Mucosa of gallbladder (tissue), 1 donor: ENCODE measurements at regions not wholly inside any gene's neighbourhood (a gene's known extent, or its start where the extent isn't known, plus 50 kb on each side); places are given as distances from the start of the nearest gene placed in this dataset.
A peak's percentile ranks its signal among the peaks of the same experiment; 100 is the strongest.
"Not testable (repeated sequence)": the region's sequence is repeated elsewhere in the genome, so short reads cannot be mapped to it uniquely, and the experiment has no call there.

Source experiments
- DNase-seq: peaks from one replicate; pipeline ENCODE4 v3.0.0-alpha.2; 2020; ENCODE audit warnings: low spot score
- donor health status: DM: no; HTN: no; CAD: no.

DNA sequence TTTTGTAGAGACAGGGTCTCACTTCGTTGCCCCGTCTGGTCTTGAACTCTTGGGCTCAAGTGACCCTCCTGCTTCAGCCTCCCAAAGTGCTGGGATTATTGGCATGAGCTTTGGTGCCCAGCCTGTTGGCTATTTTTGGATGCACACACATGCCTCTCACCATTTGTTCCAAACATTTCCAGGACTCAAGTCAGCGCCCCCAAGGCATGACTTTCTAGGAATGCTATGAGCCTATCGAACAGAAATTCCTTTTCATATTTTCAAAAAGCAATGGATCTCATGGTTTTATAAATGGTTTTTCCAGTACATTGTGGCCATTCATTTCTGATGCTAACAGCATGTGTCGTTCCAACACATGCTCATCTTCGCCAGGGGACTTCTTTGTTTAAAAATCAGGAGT is 119.3 kb upstream of the NAA20 start:
- DNase-seq: no peak

DNA sequence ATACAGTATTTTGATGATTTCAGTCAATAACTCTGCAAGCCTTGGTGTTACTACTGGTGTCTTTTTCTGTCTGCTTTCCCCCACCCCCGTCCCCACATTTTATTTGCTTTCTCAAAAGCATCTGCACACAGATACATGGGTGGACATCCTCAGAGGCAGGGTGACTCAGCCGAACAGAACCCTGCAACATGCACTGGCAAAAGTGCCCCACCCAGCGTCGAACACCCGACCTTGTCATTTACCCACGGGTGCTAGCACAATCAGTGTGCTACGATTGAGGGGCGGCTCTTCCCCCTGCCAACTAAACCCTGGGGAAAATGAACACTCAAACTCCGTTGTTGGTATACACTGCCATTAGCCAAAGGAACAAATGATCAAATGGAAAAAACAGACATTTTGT is 115.9 kb upstream of the NAA20 start:
- no peak for DNase-seq

DNA sequence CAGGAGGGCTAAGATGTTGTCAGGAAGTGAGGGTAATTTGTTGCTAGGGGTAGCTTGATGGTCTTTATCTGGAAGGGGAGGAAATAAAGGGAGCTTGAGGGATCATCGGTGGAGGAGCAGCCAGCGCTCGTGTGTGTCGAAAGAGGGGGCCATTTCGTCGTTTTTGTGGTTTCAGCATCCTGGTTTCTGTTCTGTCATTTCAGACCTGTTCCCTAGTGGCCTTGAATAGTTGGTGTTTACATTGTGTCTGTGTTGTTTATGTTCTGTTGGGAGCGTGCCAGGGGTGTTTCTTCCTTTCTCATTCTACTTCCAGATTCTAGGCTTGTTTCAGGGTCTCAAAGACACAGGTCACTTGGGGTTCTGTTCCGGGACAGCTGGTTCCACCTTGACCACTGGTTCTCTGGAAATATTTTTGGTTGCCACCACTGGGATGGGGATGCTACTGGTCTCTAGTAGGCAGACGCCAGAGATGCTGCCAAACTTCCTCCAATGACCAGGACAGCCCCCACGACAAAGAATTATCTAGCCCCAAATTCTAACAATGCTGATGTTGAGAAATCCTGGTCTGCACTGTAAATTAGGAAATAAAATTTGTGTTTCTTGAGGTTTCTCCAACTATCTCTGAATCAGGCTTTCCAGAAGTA is 113.9 kb upstream of the NAA20 start:
- DNase-seq: peak; percentile 51

DNA sequence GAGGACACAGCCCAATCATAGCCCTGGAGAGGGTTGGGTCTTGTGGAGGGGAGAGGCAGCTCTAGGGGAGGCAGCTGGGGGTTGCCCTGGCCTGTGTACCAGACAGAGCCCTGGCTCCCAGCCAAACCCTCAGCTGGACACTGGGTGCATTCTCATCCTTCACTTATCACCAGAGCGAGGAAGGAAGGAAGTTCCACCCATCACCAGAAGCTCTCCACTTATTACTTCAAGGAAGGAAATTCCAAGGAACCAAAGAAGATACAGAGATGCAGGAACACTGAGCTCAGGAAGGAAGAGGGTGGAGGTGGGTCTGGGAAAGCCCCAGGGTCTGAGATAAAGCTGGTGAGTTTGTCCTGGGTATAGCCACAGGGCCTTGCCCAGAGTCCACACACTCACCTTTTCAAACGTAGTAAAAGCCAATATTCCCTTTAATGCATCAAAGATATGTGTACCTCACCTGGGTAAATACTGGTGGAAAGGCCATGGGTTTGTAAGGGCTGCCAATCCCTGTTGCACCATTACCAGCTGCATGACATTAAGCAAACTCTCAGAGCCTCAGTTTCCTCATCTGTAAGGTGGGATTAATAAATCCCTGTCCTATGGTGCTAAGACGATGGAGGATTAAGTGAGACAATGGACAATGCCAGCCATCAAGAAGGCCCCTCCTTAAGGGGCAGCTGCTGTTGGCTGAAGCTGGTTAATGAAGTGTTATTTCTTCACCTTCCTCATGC is 109.7 kb upstream of the NAA20 start:
- no peak for DNase-seq

DNA sequence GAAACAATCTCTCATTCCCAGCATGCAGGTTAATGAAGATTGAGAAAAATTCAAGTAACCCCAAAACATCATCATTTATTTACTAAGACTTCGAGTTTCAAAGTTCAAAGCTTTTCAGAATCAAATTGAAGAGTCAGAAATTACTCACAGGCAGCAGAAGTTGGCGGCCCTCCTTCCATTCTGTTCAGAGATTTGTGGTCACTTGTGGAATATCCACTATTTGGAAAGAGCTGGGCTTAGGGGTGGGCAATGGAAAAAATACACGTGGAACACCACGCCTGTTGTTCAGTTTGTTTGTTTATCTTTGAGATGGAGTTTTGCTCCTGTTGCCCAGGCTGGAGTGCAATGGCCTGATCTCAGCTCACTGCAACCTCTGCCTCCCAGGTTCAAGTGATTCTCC is 108.6 kb upstream of the NAA20 start:
- DNase-seq: no peak

DNA sequence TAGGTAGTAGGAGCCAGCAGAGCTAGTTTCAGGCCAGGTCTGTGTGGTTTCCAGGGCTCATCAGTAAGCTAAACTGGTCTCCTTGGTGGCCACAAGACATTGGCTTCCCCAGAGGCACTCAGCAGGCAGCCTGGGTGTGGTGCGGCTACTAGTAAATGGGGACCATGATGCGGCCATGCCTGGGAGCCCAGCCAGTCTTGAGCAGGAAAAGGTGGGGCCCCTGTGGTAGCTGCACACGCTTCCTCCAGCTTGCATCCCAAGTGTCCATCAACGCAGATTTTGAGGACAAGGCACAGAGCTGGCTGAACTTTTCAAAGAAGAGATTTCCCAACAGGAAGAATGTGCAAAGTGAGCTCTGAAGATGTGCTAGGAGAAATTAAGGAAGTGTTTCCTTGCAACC is 107.4 kb upstream of the NAA20 start:
- DNase-seq: no peak

DNA sequence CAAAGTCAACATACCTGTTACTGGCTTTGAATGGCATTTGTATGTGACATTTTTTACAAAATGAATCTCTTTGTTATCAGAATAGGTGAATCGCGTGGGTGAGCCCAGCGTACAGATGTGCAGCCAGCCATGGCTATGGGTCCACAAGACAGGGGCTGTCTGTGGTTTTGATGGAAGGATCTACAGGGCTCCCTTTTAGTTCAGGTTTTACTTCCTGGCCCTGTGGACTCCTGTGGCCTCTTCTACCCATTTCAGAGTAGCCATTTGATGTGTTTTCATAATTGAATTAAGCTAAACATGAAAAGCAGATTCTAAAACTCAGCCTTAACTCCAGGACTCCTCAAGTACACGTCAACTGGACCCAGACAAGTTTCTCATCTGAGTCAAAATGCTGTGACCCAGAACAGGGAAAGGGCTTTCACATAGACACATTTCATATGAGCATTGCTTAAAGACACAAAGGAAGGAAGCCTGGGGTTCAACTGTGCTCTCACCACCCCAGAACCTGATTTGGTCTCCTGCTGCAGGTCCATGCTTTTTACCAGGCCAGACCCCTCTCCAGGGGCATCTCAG is 105.3 kb upstream of the NAA20 start:
- DNase-seq: no peak

DNA sequence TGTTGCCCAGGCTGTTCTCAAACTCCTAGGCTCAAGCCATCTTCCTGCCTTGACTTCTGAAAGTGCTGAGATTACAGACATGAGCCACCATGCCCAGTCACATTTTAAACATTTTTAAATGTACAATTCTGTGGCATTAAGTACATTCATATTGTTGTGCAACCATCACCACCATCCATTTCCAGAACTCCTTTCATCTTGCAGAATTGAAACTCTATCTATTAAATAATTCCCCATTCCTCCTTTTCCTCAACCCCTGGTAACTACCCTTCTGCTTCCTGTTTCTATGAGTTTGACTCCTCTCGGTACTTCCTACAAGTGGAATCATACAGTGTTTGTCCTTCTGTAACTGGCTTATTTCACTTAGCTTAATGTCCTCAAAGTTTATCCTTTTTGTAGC is 103.8 kb upstream of the NAA20 start:
- DNase-seq: no peak

DNA sequence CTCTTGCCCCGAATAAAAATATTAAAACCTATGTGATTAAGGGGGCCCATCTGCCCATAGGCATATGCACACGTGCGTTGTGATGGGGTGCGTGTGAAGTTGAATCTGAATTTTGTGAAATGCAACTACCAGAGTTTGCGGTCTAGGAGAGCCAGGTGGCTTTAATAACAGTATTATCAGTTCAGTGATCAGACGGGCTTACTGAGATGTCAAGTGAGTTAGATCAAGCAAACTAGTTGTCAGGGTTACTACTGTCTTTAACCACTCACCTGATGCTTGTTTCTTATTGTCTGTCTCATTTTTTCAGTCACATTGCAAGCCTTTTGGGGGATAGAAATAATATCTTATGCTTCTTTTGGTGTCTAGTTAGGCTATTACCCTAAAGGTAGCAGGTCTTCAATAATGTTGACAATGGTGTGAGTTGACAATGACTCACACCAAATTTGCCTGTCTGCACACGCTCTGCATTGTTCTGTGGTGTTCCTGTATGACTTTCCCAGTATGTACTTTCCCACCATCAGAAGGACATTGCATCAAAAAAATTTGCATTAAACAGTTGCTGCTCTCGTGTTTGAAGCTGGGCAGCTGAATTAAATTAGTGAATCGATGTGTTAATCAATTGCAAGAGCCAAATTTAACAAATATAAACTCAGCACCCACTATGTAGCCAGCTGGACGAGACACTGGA is 103.1 kb upstream of the NAA20 start:
- no peak for DNase-seq

DNA sequence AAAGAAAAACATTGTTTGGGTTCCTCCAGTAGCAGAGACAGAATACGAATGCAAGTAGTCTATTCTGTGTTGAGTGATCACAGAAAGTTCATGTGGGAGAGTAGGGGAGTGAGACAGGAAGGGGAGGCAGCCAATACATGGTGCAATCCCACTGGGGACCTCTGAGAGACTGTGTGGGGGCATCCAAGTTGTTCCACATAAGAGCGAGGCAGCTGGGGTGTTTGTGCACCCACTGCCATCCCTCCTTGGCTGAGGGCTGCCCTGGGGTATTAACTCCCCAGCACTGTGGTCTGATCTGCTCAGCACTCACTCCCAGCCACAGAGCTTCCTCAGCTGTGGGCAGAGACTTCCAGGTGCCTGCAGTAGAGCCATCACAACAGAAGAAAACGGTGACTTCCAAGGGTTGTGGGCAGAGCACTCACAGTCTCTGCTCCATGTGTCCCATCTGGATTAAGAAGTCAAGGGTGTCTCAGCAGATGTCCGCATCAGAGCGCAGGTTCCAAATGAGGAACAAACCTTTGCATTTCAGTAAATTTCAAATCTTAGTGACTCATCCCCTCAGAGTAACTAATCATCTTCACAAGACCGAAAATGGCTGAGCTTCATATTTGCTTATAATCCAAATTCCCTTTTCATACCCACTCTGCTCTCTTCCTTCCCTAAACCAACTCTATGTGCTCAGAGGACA is 101.9 kb upstream of the NAA20 start:
- no peak for DNase-seq

DNA sequence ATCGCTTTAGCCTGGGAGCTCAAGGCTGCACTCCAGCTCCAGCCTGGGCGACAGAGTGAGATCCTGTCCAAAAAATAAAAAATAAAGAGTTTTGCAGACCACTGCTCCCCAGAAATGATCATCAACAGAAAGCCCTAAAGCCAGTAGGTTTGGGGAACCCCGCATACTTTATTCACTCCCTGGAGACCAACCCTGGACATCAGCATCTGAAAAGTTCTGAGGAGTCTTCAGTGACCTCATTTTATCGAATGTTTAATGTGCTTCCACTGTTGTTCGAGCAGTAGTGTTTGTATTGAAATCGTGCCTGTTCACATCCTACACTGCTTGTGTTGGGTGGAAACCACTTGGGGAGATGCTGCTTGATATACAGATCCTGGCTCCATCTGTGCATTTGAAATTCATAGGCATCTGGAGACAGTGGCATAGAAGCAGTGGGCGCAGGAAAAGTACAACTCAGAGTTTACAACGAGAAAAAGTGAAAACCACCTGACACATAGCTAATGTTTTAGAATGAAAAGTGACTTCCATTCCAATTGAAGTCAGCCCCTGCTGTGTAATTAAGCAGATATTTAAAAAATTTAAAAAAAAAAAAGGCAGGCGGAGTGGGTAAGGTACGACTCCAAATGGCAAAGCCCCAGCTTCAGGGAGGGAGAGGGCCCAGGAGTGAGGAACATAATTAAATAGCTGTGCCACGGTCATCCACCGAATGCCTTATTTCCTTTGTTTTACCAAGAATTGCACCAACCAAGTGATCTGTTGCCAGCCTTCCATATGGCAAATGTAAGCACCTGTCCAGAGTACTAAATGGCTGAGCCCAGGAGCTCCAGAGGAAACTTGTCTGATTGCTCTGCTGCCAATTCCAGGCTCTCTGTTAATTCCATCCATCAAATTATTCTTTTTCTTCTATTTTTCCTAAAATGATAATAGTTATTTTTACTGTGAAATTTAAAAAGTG is 100.4 kb upstream of the NAA20 start:
- DNase-seq: no peak

DNA sequence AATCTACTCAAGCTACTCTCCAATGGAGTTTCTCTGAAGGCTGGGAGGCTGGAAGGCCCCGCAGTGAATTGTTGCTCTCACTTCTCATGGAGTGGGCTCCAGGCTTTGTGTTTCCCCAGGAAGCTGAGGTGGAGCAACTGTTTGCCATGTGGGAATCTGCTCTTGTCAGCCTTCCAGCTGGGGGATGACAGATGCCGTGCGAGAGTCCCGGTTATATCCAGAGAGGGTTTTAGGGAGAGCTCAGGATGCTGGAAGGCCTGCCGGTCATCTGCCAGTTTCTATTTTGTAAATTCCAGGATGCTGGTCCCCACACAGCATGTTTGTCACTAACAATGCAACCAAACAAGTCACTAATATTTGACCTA is 98.2 kb upstream of the NAA20 start:
- no peak for DNase-seq

DNA sequence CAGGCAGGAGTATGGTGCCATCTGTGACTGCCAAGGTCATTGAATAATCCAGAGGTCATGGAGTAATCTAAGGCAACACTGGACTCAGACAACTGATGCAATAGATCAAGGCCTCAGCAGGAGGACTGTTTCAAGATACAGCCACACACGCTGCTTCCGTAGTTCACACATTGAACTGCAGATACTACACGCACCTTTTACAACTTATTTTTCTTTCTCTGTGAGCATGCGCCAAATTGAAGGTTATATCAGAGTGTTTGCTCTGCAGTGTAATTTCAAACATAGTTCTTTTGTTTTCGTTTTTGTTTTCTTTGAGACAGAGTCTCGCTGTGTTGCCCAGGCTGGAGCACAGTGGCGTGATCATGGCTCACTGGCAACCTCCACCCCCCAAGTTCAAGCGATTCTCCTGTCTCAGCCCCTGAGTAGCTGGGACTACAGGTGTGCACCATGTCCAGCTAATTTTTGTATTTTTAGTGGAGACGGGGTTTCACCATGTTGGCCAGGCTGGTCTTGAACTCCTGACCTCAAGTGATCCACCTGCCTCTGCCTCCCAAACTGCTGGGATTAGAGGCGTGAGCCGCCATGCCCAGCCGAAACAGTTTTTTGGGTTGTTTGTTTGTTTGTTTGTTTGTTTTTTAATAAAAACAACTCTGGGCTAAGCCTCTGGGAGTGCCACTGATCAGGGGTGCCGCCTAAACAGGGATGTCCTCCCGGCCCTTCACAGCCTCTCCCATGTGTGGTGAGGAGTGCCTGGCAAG is 96.6 kb upstream of the NAA20 start:
- no peak for DNase-seq

DNA sequence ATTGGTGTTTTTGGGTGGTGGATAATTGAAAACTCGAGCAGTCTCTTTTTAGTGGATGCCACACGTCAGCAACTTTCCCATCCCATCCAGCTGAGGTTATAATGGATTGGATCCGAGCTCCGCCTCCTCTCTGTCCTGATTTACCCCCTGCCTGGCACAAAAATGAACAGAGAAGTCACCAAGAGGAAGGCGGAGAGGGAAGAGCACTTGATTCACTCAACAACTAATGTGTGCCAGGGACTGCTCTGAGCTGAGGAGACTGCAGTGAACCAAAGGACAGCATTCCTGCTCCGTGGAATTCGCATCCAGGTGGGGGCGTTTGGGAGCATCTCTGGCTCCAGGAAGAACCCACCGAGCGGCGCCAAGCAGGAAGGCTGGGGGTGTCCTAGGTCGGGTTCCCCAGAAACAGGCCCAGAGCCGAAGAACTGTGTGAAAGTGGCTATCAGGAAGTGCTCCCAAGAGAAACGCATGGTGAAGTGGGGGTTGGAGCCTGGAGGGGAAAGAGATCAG is 95.8 kb upstream of the NAA20 start:
- no peak for DNase-seq

DNA sequence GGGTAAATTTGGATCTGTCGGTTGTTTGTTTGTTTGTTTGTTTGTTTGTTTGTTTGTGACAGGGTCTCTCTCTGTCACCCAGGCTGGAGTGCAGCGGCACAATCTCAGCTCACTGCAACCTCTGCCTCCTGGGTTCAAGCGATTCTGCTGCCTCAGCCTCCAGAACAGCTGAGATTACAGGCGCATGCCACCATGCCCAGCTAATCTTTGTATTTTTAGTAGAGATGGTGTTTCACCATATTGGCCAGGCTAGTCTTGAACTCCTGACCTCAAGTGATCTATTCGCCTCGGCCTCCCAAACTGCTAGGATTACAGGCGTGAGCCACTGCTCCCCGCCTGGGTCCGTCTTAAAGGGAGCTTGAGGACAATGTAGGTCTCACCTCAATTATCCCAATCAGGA is 95.3 kb upstream of the NAA20 start:
- not testable (repeated sequence) for DNase-seq

DNA sequence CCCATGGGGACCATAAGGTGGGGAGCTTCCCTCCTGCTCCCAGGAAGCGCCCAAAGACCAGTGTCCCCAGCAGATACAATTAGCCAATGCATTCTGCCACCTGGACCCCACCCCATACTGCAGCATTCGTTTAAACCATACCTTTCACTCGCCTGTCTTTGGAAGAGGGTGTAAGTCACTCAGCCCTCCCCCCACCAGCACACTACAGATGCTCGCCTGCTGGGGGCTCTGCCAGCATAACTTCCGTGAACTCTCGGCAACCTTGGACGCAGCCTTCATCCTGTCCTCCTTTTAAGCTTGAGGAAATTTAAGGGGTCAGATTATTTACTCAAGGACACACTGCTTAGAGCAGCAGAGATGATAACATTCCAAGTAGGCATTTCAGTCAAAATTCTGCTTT is 94.4 kb upstream of the NAA20 start:
- DNase-seq: no peak

DNA sequence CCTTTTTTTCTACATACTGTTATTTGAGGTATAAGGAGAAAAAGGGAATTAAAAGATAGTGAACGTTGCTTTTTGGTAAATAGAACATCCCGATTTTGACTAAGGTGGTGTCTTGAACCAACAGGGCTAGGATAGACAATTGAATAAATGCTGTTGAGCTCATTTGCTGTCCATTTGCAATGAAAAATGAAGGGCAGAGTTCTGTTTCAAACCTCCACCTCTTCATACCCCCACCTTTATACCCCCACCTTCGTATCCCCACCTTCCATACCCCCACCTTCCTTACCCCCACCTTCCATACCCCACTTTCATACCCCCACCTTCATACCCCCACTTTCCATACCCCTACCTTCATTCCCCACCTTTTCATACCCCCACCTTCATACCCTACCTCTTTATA is 93.4 kb upstream of the NAA20 start:
- DNase-seq: no peak

DNA sequence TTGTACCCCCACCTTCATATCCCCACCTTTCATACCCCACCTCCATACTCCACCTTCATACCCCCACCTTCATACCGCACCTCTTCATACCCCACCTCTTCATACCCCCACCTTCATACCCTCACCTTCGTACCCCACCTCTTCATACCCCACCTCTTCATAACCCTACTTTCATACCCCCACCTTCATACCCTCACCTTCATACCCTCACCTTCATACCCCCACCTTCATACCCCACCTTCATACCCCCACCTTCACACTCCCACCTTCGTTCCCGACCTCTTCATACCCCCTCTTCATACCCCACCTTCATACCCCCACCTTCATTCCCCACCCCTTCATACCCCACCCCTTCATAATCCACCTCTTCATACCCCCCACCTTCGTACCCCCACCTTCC is 92.9 kb upstream of the NAA20 start:
- no peak for DNase-seq

DNA sequence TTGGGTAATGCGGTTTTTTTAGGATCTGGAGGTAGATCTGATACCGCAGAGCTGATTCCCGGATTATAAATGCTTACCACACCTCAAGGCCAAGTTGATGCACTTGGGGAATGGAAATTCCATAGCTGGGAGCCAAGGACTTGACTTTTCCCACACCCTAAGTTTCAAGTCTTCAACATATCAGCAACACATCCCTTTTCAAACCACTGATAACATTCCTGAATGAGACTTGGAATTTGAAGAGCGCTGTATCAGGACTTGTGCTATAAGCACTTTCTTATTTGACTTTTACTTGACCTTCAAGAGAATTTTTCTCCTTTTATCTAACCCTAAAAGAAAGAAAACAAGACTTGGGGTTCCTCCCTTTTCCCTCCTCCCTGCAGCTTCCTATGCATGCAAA is 90.6 kb upstream of the NAA20 start:
- DNase-seq: no peak

DNA sequence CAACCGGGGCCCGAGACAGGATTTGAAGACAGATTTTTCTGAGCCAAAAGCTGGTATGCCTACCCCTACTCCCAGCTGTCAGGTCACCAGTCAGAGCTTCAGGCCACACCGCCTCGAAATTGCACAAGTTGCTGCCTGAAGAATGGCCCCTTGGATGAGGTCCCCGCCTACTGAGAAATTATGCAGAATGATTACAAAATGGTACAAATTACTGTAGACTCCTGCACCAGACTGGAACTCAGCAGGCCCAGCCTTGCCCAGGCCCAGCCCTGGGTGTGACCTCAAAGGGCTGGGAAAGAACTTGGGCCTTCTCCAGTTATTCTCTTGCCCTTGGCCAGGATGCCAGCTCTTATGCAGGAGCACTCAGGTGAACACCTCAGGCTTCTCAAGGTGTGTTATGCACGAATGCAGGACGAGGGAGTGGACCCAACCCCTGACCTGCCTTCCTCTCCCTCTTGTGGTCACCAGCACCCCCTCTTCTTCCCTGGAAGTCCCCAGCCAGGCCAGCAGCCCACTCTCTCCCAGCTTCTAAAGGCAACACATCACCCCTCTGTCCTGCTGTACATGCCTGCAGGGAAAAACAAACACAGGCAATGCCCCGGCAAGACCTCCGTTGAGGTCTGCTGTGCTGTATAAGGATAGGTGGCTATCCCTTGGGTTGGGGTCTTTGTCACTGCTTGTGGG is 88.7 kb upstream of the NAA20 start:
- peak; percentile 34 for DNase-seq
